NAMALWA (cell line): ENCODE measurements at regions not wholly inside any gene's neighbourhood (a gene's known extent, or its start where the extent isn't known, plus 50 kb on each side); places are given as distances from the start of the nearest gene placed in this dataset.
"Not testable (repeated sequence)": the region's sequence is repeated elsewhere in the genome, so short reads cannot be mapped to it uniquely, and the experiment has no call there.

Experiments used
- DNase-seq: peaks from one replicate; pipeline ENCODE4 v3.0.0-alpha.2; 2015; ENCODE audit warnings: low spot score

DNA sequence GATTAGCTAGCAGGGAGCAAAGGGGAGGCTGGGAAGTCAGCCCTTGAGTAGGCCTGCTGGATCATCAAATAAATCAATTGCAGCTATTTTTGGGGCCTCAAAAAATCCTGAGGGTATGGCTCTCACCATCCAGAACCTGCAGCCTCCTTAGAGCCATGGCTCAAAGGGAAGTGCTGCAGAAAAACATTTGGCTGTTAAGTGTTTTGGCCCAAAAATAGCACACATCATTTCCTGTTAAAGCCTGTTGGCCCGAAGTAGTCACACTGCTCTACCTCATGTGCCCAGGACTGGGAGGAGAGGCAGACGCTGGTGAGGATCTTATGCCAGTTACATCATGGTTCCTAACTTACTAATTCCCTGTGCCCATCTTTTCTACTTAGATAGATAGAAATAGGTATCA, 176.8 kb upstream of the PLGLB1 start:
- DNase-seq = not testable (repeated sequence)

- DNase-seq = not testable (repeated sequence)
These were observed 177.6 kb upstream of the PLGLB1 start for GRCh38 chr2:87199228-87199627.

GRCh38 chr2:87204569-87205147, 183.0 kb upstream of the PLGLB1 start:
- not testable (repeated sequence) for DNase-seq

DNA sequence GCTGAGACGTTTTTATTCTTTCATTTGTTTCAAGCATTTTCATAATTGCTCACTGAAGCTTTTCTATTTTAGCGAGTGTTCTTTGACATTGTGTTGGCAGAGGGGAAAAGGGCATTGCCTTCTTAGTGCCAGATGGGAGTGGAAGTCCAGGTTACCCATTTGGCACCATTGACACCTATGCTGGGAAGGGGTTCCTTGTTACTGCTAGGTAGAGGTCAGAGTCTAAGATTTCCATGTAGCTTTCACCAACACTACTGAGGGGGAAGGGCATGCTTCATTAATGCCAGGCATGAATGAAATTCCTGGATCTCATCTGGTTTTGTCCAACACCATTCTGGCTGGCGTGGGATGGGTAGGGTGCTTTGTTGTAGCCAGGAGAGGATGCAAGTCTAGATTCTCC, 191.3 kb upstream of the PLGLB1 start:
- not testable (repeated sequence) for DNase-seq

GRCh38 chr2:87217005-87217404, 195.4 kb upstream of the PLGLB1 start:
- not testable (repeated sequence) for DNase-seq

DNA sequence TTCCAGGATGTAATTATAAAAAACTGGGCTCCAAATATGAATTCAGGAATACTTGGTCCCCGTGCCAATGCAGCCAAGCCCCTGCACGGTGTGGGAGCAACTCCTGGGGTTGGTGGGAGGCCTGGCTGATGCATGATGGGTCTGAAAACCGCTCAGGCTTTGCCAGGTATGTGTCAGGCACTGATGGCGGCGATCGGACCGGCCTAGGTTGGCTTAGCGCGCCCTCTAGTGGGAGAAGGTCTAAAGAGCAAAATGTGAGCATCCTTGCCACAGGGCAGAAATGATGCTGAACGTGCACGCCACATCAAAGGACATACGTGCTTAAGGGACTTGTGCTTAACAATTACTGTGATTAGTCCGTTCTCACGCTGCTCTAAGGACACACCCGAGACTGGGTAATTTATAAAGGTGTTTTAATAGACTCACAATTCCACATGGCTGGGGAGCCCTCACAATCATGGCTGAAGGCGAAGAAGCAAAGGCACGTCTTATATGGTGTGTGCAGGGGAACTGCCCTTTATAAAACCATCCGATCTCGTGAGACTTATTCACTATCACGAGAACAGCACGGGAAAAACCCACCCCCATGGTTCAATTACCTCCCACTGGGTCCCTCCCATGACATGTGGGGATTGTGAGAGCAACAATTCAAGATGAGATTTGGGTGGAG, 196.2 kb upstream of the PLGLB1 start:
- not testable (repeated sequence) for DNase-seq

- not testable (repeated sequence) for DNase-seq
These were observed 199.0 kb upstream of the PLGLB1 start for GRCh38 chr2:87220651-87221050.

DNA sequence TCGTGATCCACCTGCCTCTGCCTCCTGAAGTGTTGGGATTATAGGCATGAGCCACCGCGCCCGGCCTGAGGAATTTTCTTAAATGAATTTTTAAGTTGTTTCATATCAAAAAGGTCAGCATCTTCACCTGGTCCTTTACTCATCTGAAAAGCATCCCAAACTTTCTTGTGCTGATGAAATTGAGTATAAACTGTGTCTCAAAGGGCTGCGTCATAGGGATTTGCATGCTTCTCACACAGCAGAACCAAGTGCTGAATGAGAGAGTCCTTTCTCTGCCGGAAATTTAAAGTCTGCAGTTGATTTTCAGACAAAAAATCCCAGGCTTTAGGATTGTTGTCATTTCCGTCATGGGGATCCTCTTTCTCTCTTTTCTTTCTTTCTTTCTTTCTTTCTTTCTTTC, 200.5 kb upstream of the PLGLB1 start:
- not testable (repeated sequence) for DNase-seq

GRCh38 chr2:87223873-87224272, 202.2 kb upstream of the PLGLB1 start:
- DNase-seq = not testable (repeated sequence)

GRCh38 chr2:87229091-87229689, 207.5 kb upstream of the PLGLB1 start:
- peak; percentile 2 for DNase-seq

DNA sequence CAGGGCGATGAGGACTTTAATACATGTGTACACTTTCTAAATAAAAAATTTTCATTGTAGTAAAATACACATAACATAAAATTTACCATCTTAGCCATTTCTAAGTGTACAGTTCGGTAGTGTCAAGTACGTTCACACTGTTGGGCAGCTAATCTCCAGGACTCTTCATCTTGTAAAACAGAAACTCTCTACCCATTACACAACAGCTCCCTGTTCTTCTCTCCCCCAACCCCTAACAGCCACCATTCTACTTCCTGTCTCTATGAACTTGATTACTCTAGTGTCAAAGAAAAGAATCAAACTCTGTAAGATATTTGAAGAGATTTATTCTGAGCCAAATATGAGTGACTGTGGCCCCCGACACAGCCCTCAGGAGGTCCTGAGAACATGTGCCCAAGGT, 208.3 kb upstream of the PLGLB1 start:
- not testable (repeated sequence) for DNase-seq

GRCh38 chr2:87235333-87235981, 213.8 kb upstream of the PLGLB1 start:
- not testable (repeated sequence) for DNase-seq

GRCh38 chr2:87237570-87238336, 216.1 kb upstream of the PLGLB1 start:
- DNase-seq = not testable (repeated sequence)

- not testable (repeated sequence) for DNase-seq
These were observed 218.0 kb upstream of the PLGLB1 start for GRCh38 chr2:87239558-87240215.

DNA sequence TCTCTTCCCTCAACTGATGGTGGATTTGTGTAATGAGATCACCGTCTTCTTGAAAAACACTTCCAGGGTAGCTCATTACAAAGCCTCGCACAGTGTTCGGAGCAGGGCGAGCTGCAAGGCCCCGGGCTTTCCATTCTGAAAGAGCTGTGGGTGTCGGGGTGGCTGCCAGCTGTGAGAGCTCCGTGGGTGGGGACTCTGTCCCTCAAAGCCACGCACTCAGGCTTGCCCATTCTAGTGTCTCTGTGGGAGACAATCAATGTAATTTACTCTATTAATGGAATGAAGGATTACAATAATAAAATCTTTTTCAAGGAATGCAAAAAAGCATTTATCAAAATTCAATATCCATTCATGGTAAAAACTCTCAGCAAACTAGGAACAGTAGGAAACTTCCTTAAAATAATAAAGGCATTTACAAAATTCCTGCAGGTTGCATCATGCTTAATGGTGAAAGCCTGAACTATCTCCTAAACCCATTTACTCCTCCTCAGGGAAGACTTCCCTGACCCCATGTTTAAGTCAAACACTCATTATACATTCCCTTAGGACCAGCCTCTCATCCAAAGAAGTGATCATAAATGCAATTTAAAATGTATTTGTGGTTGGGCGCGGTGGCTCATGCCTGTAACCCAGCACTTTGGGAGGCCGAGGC, 224.5 kb upstream of the PLGLB1 start:
- not testable (repeated sequence) for DNase-seq

DNA sequence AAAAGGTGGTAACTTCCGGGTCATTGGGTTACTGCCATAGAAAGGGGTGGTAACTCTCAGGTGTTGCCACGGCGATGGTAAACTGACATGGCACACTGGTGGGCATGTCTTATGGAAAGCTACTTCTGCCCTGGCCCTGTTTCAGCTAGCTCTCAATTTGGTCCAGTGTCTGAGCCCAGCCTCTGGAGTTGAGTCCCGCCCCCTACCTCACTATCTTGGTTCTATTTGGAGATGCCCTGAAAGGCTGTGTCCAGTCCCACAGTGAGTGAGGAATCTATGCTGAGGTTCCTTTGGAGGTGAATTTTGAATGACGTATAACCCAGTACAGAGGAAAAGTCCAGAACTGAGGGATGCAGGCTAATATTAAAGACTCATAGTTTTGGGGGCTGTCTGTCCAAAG, 230.4 kb upstream of the PLGLB1 start:
- DNase-seq = not testable (repeated sequence)

DNA sequence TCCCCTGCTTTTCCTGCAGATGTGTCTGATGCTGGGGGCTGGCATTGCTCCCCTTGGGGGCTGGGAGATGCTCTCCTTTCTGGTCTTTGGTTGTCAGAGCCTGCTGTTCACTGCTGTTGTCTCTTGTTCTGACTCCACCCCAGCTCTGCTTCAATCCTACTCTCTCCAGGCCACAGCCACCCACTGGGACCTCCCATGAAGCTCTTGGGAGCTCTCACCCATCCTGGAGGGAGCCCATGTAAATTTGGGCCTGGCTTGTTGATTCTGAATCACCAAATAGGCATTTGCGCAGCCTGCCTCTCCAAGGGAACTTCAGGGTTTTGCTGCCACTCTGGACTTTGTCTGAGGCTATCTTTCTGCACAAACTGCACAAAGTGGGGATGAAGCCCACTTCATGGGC, 232.9 kb upstream of the PLGLB1 start:
- DNase-seq = not testable (repeated sequence)

- DNase-seq = not testable (repeated sequence)
These were observed 233.8 kb upstream of the PLGLB1 start for GRCh38 chr2:87255410-87255809.

DNA sequence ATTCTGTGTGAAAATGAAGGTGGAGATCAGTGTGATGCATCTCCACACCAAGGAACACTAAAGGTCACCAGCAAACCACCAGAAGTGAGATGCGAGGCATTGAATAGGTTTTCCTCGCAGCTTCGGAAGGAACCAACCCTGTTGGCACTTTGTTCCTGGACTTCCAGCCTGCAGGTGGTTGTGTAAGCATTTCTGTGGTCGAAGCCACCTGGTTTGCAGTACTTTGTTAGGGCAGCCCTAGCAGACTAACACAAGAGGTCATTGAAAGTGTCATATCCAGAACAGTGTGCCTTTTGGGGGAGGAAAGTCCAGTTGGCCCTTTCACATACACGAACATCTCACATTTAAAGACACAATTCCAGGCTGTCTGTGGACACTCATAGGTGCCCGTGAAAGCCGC, 237.2 kb upstream of the PLGLB1 start:
- not testable (repeated sequence) for DNase-seq

- DNase-seq = not testable (repeated sequence)
These were observed 240.6 kb upstream of the PLGLB1 start for GRCh38 chr2:87262184-87262702.
